ENCODE measurements at regions not wholly inside any gene's neighbourhood (a gene's known extent, or its start where the extent isn't known, plus 50 kb on each side); places are given as distances from the start of the nearest gene placed in this dataset.
"Not testable (repeated sequence)": the region's sequence is repeated elsewhere in the genome, so short reads cannot be mapped to it uniquely, and the experiment has no call there.

- Histone ChIP-seq H3K9ac (ENCODE audit: control insufficient read depth, extremely low read depth, insufficient read depth, low read length) (no peak overlapping the region), H3K27ac (ENCODE audit: control insufficient read depth, insufficient read depth, low read length) (no peak overlapping the region), H3K4me3 (ENCODE audit: control insufficient read depth in 2 of 3, extremely low read depth in 1 of 3, insufficient read depth in 2 of 3, low read depth in 1 of 3, low read length in 3 of 3) (no peak overlapping the region), H3K4me2 (ENCODE audit: control insufficient read depth, extremely low read depth, insufficient read depth, low read depth, low read length) (no peak overlapping the region), H3K9me3 (ENCODE audit: control insufficient read depth, low read depth, low read length) (no peaks in the 10 kb centered on the region), H3K9me1 (ENCODE audit: control insufficient read depth, extremely low read depth, insufficient read depth, low read length) (no peaks in the 10 kb centered on the region), H3K4me1 (ENCODE audit: control insufficient read depth, extremely low read depth, insufficient read depth, low read length) (no peaks in the 10 kb centered on the region), H4K20me1 (ENCODE audit: control insufficient read depth, extremely low read depth, insufficient read depth, low read length) (peaks cover 6% of the 10 kb centered on the region), H2AFZ (ENCODE audit: control insufficient read depth, low read length) (no peak overlapping the region), H3K27me3 (ENCODE audit: control insufficient read depth, extremely low read depth, insufficient read depth, low read length) (no peaks in the 10 kb centered on the region), H3K36me3 (ENCODE audit: control insufficient read depth in 2 of 2, extremely low read depth in 1 of 2, insufficient read depth in 2 of 2, low read length in 2 of 2) (peaks cover 8 to 15% of the 10 kb centered on the region in 2 experiments), H3K79me2 (ENCODE audit: control insufficient read depth, insufficient read depth, low read length) (peaks cover 87% of the 10 kb centered on the region)
- no peak for TF ChIP-seq EZH2 (IDR thresholded peaks at IDR 0.05; ENCODE audit: low read length)
- no peak for TF ChIP-seq CTCF (optimal IDR thresholded peaks at IDR 0.05 in 1 of 3, IDR thresholded peaks at IDR 0.05 in 1 of 3, conservative IDR thresholded peaks at IDR 0.05 in 1 of 3; ENCODE audit: extremely low read depth in 1 of 3, insufficient read depth in 2 of 3, low read length in 3 of 3)
- DNase-seq (ENCODE audit: low read depth, low spot score) (no peak), FAIRE-seq (no peak)
- dilution Hi-C loops (cut with MboI; ENCODE audit: extremely low pct_ligation_motif_present, low sequenced_read_pairs) = no loop called here
Observed at GRCh38 chr7:66571568-66571967, 57.1 kb upstream of the KCTD7 start.

DNA sequence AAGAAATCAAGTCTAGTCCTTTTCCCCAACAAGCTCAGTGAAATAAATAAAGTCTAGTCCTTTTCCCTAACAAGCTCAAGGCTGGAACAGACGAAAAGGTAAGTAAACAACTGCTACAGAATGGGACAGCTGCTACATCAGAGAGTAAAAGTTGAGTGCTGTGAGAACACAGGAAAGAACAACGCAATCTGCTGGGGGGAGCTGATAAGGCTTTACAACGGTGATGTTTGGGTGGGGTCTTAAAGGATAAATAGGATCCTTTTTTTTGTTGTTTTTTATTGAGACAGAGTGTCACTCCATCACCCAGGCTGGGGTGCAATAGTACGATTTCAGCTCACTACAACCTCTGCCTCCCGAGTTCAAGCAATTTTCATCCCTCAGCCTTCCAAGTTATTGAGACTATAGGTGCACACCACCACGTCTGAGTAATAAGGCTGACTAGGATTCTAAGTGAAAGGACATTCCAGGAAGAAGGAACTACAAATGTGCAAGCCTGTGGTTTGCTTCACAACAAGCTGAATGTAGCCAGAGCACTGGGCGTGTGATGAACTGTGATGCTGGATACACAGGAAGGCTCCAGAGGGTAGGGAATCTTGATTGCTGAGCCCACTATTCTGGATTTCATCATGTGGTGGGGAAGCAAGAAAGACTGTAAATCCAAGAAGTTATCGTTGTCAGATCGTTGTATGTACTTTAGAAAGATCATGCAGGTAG lies 54.7 kb upstream of the KCTD7 start:
- H2AFZ ChIP-seq (ENCODE audit: control insufficient read depth, low read length); FAIRE-seq; H3K9ac ChIP-seq (ENCODE audit: control insufficient read depth, extremely low read depth, insufficient read depth, low read length); H3K27me3 ChIP-seq (ENCODE audit: control insufficient read depth, extremely low read depth, insufficient read depth, low read length); H3K9me3 ChIP-seq (ENCODE audit: control insufficient read depth, low read depth, low read length); H3K4me3 ChIP-seq (ENCODE audit: control insufficient read depth in 2 of 3, extremely low read depth in 1 of 3, insufficient read depth in 2 of 3, low read depth in 1 of 3, low read length in 3 of 3); H3K27ac ChIP-seq (ENCODE audit: control insufficient read depth, insufficient read depth, low read length); H3K4me2 ChIP-seq (ENCODE audit: control insufficient read depth, extremely low read depth, insufficient read depth, low read depth, low read length); dilution Hi-C loops (cut with MboI; ENCODE audit: extremely low pct_ligation_motif_present, low sequenced_read_pairs); H3K9me1 ChIP-seq (ENCODE audit: control insufficient read depth, extremely low read depth, insufficient read depth, low read length); H3K4me1 ChIP-seq (ENCODE audit: control insufficient read depth, extremely low read depth, insufficient read depth, low read length); H4K20me1 ChIP-seq (ENCODE audit: control insufficient read depth, extremely low read depth, insufficient read depth, low read length); DNase-seq (ENCODE audit: low read depth, low spot score): not testable (repeated sequence)
- H3K36me3 ChIP-seq (ENCODE audit: control insufficient read depth in 2 of 2, extremely low read depth in 1 of 2, insufficient read depth in 2 of 2, low read length in 2 of 2) = peaks cover 3 to 12% of the 10 kb centered on the region in 2 experiments
- H3K79me2 ChIP-seq (ENCODE audit: control insufficient read depth, insufficient read depth, low read length) = peaks cover 87% of the 10 kb centered on the region

DNA sequence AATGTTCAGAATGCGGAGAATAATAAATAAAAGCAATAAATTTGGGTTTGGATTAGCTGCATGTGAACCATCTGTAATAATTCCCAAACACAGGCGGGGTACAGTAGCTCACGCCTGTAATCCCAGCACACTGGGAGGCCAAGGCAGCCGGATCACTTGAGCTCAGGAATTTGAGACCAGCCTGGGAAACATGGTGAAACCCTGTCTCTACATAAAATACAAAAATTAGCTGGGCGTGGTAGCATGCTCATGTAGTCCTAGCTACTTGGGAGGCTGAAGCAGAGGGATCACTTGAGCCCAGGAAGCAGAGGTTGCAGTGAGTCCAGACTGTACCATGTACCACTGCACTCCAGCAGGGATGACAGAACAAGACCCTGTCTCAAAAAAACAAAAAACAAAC lies 53.9 kb upstream of the KCTD7 start:
- H3K4me1 ChIP-seq (ENCODE audit: control insufficient read depth, extremely low read depth, insufficient read depth, low read length); H3K9me3 ChIP-seq (ENCODE audit: control insufficient read depth, low read depth, low read length); dilution Hi-C loops (cut with MboI; ENCODE audit: extremely low pct_ligation_motif_present, low sequenced_read_pairs); H3K9me1 ChIP-seq (ENCODE audit: control insufficient read depth, extremely low read depth, insufficient read depth, low read length); H3K27ac ChIP-seq (ENCODE audit: control insufficient read depth, insufficient read depth, low read length); DNase-seq (ENCODE audit: low read depth, low spot score); FAIRE-seq; H3K27me3 ChIP-seq (ENCODE audit: control insufficient read depth, extremely low read depth, insufficient read depth, low read length); H3K9ac ChIP-seq (ENCODE audit: control insufficient read depth, extremely low read depth, insufficient read depth, low read length); H2AFZ ChIP-seq (ENCODE audit: control insufficient read depth, low read length); H3K4me3 ChIP-seq (ENCODE audit: control insufficient read depth in 2 of 3, extremely low read depth in 1 of 3, insufficient read depth in 2 of 3, low read depth in 1 of 3, low read length in 3 of 3); H3K4me2 ChIP-seq (ENCODE audit: control insufficient read depth, extremely low read depth, insufficient read depth, low read depth, low read length); H4K20me1 ChIP-seq (ENCODE audit: control insufficient read depth, extremely low read depth, insufficient read depth, low read length): not testable (repeated sequence)
- Histone ChIP-seq H3K79me2 (ENCODE audit: control insufficient read depth, insufficient read depth, low read length) (peaks cover 87% of the 10 kb centered on the region), H3K36me3 (ENCODE audit: control insufficient read depth in 2 of 2, extremely low read depth in 1 of 2, insufficient read depth in 2 of 2, low read length in 2 of 2) (peaks cover 3 to 14% of the 10 kb centered on the region in 2 experiments)
